ENCODE measurements at regions not wholly inside any gene's neighbourhood (a gene's known extent, or its start where the extent isn't known, plus 50 kb on each side); places are given as distances from the start of the nearest gene placed in this dataset.
"Not testable (repeated sequence)": the region's sequence is repeated elsewhere in the genome, so short reads cannot be mapped to it uniquely, and the experiment has no call there.

DNA sequence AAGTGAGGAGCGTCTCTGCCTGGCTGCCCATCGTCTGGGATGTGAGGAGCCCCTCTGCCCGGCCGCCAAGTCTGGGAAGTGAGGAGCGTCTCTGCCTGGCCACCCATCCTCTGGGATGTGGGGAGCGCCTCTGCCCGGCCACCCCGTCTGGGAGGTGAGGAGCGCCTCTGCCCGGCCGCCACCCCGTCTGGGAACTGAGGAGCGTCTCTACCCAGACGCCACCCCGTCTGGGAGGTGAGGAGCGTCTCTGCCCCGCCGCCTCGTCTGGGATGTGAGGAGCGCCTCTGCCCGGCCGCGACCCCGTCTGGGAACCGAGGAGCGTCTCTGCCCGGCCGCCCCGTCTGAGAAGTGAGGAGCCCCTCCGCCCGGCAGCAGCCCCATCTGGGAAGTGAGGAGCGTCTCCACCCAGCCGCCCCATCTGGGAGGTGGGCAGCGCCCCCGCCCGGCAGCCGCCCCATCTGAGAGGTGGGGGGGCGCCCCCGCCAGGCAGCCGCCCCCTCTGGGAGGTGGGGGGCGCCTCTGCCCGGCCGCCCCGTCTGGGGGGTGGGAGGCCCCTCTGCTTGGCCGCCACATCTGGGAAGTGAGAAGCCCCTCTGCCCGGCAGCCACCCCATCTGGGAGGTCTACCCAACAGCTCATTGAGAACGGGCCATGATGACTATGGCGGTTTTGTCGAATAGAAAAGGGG, 228.4 kb downstream of the CAAP1 start:
- DNase-seq = not testable (repeated sequence)

DNA sequence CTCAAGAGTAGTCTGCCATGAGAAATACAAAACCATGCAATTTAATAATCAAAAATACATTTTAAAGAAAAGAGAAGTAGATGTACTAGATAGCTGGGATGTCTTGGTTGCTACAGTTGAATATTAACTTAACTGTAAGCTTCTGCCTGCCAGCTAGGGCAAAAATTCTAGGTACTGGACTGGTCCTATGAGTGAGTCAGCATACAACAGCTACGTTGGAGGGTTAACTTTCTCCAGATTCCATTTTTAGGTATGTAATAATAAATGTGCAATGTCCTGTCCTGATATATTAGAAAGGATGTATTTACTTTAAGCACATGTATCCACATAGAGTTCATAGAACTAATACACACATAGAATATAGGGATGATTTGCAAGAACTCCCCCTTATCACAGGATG, 230.1 kb downstream of the CAAP1 start:
- no peak for DNase-seq

DNA sequence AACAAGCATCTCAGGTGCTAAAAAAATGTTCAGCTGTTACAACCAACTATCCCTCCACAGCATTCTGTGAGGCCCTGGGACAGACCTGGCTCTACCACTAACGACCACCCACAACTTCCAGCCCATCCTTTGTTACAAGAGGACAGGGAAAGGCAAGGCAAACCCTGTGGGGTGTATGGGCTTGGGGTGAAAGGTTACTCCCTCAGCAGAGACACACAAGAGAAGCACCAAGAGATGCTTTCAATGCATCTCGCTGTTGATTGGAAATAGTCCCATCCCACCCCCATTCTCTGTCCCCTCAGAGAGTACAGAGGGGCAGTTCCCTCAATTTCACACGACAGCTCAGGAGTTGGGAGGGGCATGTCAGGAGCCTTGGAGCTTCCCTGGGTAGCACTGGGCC, 234.1 kb downstream of the CAAP1 start:
- no peak for DNase-seq

- DNase-seq = no peak
These were observed 234.6 kb downstream of the CAAP1 start for GRCh38 chr9:26657958-26658357.

- DNase-seq = peak; percentile 29
These were observed 236.4 kb downstream of the CAAP1 start for GRCh38 chr9:26656003-26656870.

GRCh38 chr9:26655166-26655565, 237.4 kb downstream of the CAAP1 start:
- no peak for DNase-seq

DNA sequence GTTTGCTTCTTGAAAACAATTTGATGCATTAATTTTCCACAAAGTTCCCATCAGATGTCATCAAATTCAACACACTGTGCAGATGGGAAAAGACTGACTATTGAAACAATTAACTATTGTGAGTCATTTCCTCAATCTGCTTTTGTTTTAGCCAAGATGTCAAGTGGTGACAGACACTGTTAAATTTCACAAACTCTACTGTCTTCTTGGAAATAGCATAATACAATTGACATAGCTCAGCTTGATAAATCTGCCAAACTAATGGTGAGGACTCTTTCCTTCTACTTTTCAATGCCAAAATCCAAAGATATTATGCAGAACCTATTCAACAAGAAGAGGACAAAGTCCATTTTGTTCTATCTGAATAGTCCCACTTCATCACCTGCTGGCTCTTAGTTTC, 242.3 kb downstream of the CAAP1 start:
- peak; percentile 26 for DNase-seq

GRCh38 chr9:26643826-26644225, 248.8 kb downstream of the CAAP1 start:
- no peak for DNase-seq

DNA sequence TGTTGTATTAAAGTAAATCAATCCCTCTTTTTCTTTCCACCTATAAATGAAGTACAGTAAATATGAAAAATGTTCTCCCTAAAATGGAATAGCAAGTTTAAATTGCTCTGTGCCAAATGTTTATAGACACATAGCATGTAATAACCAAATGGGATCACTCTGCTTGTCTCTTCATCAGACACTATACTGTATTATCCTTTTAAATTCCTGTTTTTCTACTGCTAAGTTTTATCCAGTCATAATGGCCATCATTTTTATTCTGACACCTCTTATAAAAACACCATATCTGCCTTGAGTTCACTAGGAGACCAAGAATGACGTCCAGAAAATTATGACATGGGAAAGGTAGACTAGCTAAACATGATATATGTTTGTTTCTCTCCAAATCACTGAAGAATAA, 252.8 kb downstream of the CAAP1 start:
- no peak for DNase-seq

GRCh38 chr9:26637101-26637500, 255.5 kb downstream of the CAAP1 start:
- no peak for DNase-seq

DNA sequence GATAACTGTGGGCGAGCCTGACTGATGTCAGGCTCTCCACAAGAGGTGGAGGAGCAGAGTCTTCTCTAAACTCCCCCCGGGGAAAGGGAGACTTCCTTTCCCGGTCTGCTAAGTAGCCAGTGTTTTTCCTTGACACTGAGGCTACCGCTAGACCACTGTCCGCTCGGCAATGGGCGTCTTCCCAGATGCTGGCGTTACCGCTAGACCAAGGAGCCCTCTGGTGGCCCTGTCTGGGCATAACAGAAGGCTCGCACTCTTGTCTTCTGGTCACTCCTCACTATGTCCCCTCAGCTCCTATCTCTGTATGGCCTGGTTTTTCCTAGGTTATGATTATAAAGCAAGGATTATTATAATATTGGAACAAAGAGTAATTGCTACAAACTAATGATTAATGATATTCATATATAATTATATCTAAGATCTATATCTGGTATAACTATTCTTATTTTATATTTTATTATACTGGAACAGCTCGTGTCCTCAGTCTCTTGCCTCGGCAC, 278.7 kb downstream of the CAAP1 start:
- DNase-seq = peak; percentile 51

DNA sequence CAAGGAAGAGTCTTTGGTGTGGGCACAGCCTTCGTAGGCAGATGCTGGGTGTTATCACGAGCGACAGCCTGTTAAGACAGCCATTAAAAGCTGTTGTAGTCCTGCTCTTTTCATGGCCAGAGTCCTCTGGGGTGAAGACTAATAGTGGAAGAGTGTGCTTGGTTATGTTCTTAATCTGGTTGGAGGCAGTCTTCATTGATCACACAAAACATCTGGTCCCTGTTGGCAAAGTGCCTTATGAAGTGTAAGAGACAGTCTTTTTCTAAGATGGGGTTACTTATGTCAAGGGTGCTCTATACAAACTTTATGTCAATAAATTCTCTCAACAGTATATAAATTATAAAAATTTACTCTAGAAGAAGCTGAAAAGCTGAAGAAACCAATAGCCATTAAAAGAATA, 280.4 kb downstream of the CAAP1 start:
- DNase-seq = no peak

DNA sequence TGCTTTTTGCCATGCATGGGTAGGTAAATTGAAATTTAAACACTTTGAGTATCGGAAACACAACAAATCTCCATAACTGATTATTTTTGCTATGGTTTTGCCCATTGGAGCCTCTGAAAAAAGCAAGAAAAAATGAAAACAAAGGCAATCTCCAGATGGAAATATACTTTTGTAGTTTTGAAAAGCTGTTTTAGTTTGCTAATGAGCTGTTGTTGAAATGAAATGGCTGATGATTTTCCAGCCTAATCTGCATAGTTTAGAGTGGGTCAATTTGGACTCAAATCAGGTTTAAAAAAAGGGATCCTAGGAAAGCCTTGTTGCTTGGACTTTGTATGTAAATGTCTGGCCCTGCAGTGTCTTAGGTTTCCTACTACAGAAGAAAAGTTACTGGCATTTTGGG, 285.8 kb downstream of the CAAP1 start:
- DNase-seq = no peak

DNA sequence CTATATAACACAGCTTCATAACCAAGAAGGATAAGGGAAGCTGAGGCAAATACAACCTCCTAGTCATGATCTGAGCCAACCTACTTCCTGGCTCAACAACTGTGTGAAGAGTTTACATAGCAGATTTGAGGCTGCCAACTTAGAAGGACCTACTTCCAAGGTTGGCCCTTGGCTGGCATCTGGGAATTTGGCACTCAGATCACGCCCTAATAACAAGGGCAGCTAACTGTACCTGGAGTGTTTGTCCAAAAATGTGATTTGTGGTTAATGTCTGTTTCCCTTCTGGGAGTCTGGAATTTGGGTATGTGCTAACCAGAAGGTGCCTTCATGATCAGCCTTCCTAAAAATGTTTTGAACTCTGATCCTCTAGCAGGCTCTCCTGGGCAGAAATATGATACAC, 287.2 kb downstream of the CAAP1 start:
- no peak for DNase-seq

DNA sequence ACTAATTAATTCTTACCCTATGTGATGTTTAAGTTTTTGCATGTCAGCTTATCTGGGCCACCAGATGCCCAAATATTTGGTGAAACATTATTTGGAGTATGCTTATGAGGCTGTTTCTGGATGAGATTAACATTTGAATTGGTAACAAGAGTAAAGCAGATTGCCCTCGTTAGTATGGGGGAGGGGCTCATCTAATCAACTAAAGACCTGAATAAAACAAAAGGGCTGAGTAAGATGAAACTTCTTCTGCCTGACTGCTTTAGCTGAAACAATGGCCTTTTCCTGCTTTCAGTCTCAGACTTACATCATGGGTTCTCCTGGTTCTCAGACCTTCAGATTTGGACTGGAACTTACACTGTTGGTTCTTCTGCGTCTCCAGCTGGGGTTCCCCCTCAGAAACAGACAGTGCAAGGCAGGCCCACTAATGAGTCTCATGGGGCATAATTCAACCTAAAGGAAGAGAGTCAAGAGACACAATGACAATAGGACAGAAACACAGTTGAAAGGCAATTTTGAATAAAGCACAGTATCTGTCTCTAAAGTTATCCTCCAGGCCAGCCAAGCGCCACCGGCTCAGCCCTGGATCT, 288.4 kb downstream of the CAAP1 start:
- DNase-seq = no peak

- no peak for DNase-seq
These were observed 289.0 kb downstream of the CAAP1 start for GRCh38 chr9:26603617-26604016.

DNA sequence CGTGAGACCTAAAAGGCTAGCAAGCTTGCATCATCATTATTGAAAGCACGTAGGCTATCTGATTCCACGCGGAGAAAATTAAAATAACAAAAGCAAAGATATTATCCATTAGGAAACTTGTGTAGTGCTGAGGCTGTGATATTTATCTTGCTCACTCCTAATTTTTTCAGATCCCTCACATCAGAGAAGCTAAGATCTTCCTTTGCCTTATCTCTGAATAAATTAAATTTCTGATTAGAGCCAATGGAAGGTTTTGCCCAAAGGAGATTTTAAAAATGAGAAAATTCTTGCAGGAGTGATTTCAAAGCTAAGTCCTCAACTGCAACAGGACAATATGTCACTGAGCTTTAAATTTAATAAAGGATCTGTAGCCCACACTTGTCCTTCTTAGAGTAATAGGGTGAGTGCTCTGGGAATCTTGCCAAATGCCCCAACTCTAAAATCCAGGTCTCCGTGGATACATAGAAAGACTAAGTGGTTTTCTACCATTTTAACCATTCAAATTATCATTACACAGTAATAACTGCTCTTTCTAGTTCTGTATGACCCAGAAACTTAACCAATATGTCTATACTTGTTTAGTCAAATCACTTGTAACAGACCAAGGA, 295.0 kb downstream of the CAAP1 start:
- DNase-seq = no peak

DNA sequence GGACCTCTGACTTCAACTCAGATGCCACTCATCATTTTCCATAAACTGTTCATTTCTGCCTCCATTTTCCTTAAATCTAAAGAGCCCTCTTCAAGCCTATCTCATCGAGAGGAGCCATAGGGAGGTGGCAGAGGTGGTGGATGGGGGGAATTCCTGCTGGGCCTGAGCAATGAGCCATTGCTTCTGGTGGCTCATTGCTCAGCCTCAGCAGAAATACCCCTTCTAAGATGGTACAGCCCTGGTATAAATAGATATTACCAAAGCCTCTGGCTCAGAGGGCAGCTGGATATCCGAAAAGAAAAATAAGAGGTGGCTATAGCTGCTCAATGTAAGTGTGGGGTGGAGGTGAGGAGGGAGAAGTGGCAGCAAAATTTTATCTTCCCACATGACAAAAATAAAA, 313.5 kb downstream of the CAAP1 start:
- no peak for DNase-seq

GRCh38 chr9:26574898-26575440, 317.6 kb downstream of the CAAP1 start:
- no peak for DNase-seq

GRCh38 chr9:26574256-26574655, 318.3 kb downstream of the CAAP1 start:
- DNase-seq = no peak

GRCh38 chr9:26567976-26568375, 324.6 kb downstream of the CAAP1 start:
- peak; percentile 7 for DNase-seq

DNA sequence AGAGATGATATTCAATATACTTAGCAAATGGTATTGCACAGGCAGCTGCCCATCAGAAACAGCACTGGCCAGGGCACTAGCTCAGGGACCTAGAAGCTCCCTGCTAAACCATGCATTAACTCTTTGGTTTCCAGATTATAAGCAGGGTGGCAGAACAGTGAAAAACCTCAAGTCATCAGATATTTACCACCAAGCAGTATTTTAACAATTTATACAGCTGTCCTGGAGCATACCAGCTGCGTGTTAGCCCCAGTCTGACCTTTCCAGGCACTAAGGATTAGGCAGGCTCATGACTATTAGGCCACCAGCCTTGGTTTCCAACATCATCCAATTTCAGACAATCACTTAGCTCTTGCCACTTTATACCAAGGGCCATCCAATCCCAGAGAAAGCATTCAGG, 326.5 kb downstream of the CAAP1 start:
- no peak for DNase-seq

DNA sequence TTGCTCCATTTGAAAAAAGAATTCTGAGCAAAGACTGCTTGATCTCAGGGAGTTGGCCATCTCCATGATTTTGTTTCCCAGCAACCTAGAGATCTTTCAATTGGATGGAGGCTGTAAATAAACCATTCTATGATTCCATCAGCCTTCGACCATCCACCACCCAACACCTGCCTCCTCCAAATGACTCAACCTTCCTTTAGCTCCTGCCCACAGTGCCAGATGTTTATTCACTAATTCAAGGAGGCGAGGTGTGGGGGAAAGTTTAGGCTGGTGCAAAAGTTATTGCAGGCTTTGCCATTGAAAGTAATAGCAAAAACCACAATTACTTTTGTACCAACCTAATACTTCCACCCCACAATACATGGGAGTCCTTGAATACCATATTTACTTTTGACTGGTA, 327.5 kb downstream of the CAAP1 start:
- DNase-seq = peak; percentile 60

Data from DMS53 (cell line).